ENCODE measurements at regions not wholly inside any gene's neighbourhood (a gene's known extent, or its start where the extent isn't known, plus 50 kb on each side); places are given as distances from the start of the nearest gene placed in this dataset.

DNA sequence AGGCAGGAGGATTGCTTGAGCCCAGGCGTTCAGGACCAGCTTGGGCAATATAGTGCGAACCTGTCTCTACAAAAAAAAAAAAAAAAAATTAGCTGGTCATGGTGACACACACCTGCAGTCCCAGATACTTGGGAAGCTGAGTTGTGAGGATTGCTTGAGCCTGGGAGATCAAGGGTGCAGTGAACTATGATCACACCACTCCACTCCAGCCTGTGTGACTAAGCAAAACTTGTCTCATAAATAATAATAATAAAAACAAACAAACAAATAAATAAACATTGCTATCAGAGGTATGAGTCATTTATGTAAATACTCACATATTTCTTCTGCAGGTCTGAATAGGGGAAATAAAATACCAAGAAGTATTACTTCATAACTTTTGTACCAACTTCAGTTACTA lies 1372.7 kb upstream of the AGA start:
- TF ChIP-seq, protein P1, sequence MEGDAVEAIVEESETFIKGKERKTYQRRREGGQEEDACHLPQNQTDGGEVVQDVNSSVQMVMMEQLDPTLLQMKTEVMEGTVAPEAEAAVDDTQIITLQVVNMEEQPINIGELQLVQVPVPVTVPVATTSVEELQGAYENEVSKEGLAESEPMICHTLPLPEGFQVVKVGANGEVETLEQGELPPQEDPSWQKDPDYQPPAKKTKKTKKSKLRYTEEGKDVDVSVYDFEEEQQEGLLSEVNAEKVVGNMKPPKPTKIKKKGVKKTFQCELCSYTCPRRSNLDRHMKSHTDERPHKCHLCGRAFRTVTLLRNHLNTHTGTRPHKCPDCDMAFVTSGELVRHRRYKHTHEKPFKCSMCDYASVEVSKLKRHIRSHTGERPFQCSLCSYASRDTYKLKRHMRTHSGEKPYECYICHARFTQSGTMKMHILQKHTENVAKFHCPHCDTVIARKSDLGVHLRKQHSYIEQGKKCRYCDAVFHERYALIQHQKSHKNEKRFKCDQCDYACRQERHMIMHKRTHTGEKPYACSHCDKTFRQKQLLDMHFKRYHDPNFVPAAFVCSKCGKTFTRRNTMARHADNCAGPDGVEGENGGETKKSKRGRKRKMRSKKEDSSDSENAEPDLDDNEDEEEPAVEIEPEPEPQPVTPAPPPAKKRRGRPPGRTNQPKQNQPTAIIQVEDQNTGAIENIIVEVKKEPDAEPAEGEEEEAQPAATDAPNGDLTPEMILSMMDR (IDR thresholded peaks at IDR 0.05) = no peak
- no peak for TF ChIP-seq POLR2A (IDR thresholded peaks at IDR 0.05)
